ENCODE measurements at regions not wholly inside any gene's neighbourhood (a gene's known extent, or its start where the extent isn't known, plus 50 kb on each side); places are given as distances from the start of the nearest gene placed in this dataset.

DNA sequence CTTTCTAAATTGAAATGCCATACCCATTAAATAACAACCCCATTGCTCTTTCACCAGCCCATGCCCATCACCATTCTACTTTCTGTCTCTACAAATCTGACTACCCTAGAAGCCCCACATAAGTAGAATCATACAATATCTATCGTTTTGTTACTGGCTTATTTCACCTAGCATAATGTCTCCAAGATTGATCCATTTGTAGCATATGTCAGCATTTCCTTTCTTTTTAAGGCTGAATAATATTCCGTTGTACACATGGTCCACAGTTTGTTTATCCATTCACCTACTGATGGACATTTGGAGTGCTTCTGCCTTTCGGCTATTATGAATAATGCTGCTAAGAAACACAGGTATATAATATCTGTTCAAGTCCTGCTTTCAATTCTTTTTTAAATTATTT is 393.1 kb upstream of the SOX9 start:
- Histone ChIP-seq H3K9me3 (ENCODE audit: insufficient read depth in 2 of 2, low read depth in 1 of 2, low read length in 1 of 2) (no peaks in the 10 kb centered on the region), H3K56ac (replicated peaks; ENCODE audit: insufficient read length, low read depth, low read length) (no peak overlapping the region), H4K91ac (replicated peaks; ENCODE audit: insufficient read length, low read length) (no peak overlapping the region), H3K18ac (ENCODE audit: extremely low read depth, low read length) (no peak overlapping the region), H3K27me3 (replicated peaks in 1 of 4; ENCODE audit: control insufficient read depth in 3 of 4, extremely low read depth in 1 of 4, insufficient read depth in 3 of 4, low read length in 3 of 4) (no peaks in the 10 kb centered on the region), H2AFZ (ENCODE audit: low read length) (no peak overlapping the region), H3K4me2 (ENCODE audit: insufficient read depth in 1 of 2, low read depth in 2 of 2, low read length in 2 of 2) (no peak overlapping the region), H3K4me1 (replicated peaks in 1 of 4; ENCODE audit: control insufficient read depth in 3 of 4, insufficient read depth in 4 of 4, low read length in 3 of 4) (no peaks in the 10 kb centered on the region), H2BK12ac (ENCODE audit: low read depth, low read length) (no peak overlapping the region), H3K27ac (ENCODE audit: low read depth, low read length) (no peak overlapping the region), H3K23ac (ENCODE audit: insufficient read length) (no peak overlapping the region), H3K23me2 (ENCODE audit: low read depth, low read length) (no peaks in the 10 kb centered on the region), H2BK20ac (ENCODE audit: low read length) (no peak overlapping the region), H4K5ac (ENCODE audit: insufficient read length, low read depth, low read length) (no peak overlapping the region), H3K9ac (replicated peaks in 1 of 4; ENCODE audit: extremely low read depth in 1 of 4, low read depth in 3 of 4, low read length in 3 of 4) (no peak overlapping the region), H4K20me1 (replicated peaks in 1 of 2; ENCODE audit: control insufficient read depth in 1 of 2, insufficient read depth in 2 of 2, low read length in 2 of 2) (no peaks in the 10 kb centered on the region), H4K8ac (ENCODE audit: extremely low read depth, insufficient read depth, low read length) (no peak overlapping the region), H2BK5ac (ENCODE audit: low read depth, low read length) (no peak overlapping the region), H3K36me3 (ENCODE audit: control insufficient read depth in 2 of 4, insufficient read depth in 4 of 4, low read length in 3 of 4) (no peaks in the 10 kb centered on the region), H3K14ac (ENCODE audit: insufficient read length) (no peak overlapping the region), H2BK15ac (ENCODE audit: low read length) (no peak overlapping the region), H3K4ac (replicated peaks; ENCODE audit: insufficient read length, low read depth, low read length) (no peak overlapping the region), H3K4me3 (ENCODE audit: extremely low read depth in 1 of 4, insufficient read depth in 2 of 4, low read depth in 3 of 4, low read length in 4 of 4) (no peak overlapping the region), H2BK120ac (replicated peaks; ENCODE audit: low read depth, low read length) (no peak overlapping the region), H3K79me2 (ENCODE audit: control insufficient read depth in 1 of 2, insufficient read depth in 2 of 2, low read length in 2 of 2) (no peaks in the 10 kb centered on the region), H2AK5ac (ENCODE audit: low read depth, low read length) (no peak overlapping the region), H3K79me1 (ENCODE audit: low read depth, low read length) (no peaks in the 10 kb centered on the region)
- no peak for FAIRE-seq
- DNase-seq (ENCODE audit: low read depth in 1 of 2, low spot score in 2 of 2): no peak
- POLR2A ChIA-PET (ENCODE audit: partially characterized antibody): interaction anchor here (0.7 kb wide), 1 partner anchor 10 kb away, joined by 3 read pairs; no protein-coding TSS in a partner anchor
- TF ChIP-seq, protein P1, sequence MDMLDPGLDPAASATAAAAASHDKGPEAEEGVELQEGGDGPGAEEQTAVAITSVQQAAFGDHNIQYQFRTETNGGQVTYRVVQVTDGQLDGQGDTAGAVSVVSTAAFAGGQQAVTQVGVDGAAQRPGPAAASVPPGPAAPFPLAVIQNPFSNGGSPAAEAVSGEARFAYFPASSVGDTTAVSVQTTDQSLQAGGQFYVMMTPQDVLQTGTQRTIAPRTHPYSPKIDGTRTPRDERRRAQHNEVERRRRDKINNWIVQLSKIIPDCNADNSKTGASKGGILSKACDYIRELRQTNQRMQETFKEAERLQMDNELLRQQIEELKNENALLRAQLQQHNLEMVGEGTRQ (IDR thresholded peaks at IDR 0.05; ENCODE audit: low read length): no peak
- TF ChIP-seq SP4 (IDR thresholded peaks at IDR 0.05; ENCODE audit: low read length) (no peak), TBP (IDR thresholded peaks at IDR 0.05; ENCODE audit: low read depth, low read length) (no peak), NRF1 (IDR thresholded peaks at IDR 0.05; ENCODE audit: low read depth, low read length) (no peak), BACH1 (IDR thresholded peaks at IDR 0.05; ENCODE audit: low read length) (no peak), POLR2A (IDR thresholded peaks at IDR 0.05; ENCODE audit: control extremely low read depth in 1 of 2, low read depth in 2 of 2, low read length in 2 of 2) (no peak), TEAD4 (IDR thresholded peaks at IDR 0.05; ENCODE audit: low read depth, low read length) (no peak), YY1 (IDR thresholded peaks at IDR 0.05; ENCODE audit: low read depth, low read length) (no peak), JUN (IDR thresholded peaks at IDR 0.05; ENCODE audit: low read depth, low read length) (no peak), KDM5A (IDR thresholded peaks at IDR 0.05; ENCODE audit: low read length) (no peak)
- CTCF ChIA-PET (ENCODE audit: partially characterized antibody): no interaction called here
- 89% methylated on average over 3 of the region's 3 CpGs; no CpG with 5 or more reads in 1 of the 2 experiments for WGBS, 2 experiments (ENCODE audit: extremely low coverage in 1 of 2, insufficient coverage in 1 of 2, insufficient read length in 1 of 2, insufficient replicate concordance in 2 of 2, low coverage in 1 of 2, low lambda C conversion rate in 2 of 2, missing lambda C conversion rate in 1 of 2)
